IPS DF 4.7 (cell line): ENCODE measurements at regions not wholly inside any gene's neighbourhood (a gene's known extent, or its start where the extent isn't known, plus 50 kb on each side); places are given as distances from the start of the nearest gene placed in this dataset.

Experiments used
- DNase-seq: peaks from one replicate; pipeline ENCODE4 v3.0.0-alpha.2; 2013; ENCODE audit warnings: low spot score; ENCODE audit errors: extremely low read depth

GRCh38 chr21:38696579-38696978 is 109.2 kb upstream of the ETS2 start:
- DNase-seq = no peak

DNA sequence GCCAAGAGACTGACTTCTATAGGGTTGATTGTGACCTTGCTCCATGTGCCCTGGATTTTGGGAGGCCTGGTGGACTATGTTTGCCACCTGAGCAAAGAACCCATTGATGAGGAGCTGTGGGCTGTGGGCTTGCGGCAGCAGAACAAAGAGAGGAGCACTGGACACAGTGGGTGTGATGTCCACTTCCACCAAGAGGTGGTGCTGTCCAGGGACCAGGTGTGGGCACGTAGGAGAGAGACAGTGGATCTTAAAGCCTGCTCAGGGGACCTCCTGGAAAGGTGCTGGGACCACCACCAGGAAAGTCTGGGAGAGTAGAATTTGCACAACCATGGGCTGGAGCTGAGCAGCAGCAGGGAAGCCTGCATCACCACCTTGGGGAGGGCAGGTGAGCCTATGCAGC is 106.7 kb upstream of the ETS2 start:
- peak; percentile 16 for DNase-seq

DNA sequence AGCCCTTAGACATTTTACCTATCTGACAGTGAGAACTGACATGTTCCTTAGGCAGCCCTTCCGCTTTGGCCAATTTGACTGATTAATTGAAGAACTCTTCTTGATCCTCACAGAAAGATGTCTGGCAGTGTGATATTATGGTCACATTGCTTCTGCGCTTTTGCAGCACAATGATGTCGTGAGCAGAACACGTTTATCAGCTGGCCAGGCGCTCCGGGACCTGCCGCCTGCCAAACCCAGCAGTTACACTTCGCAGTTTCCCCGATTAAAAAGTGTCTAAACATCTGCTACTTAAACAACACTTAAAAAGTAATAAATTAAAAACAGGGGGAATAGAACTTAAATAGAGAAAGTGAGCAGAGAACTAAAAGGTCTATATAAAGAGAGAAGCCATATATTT is 103.5 kb upstream of the ETS2 start:
- no peak for DNase-seq

GRCh38 chr21:38709876-38710275 is 95.9 kb upstream of the ETS2 start:
- DNase-seq = no peak

DNA sequence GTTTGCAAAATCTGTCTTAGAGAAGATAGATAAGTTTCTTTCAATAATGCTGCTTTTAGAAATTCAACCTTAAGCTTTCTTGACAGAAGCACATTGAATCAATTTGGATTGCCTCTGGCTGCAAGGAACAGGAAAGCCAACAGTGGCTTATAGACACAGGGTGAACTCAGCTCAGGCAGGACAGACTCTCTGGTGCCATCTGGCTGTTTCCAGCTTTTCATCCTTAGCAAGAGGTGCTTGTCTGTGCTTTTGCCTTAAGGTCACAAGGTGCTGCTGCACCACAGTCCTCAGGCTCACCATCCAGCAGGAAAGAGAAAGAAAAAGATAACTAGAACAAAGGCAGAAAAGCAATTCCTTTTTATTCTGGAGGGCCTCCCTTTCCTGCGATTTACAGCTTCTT is 93.7 kb upstream of the ETS2 start:
- no peak for DNase-seq

DNA sequence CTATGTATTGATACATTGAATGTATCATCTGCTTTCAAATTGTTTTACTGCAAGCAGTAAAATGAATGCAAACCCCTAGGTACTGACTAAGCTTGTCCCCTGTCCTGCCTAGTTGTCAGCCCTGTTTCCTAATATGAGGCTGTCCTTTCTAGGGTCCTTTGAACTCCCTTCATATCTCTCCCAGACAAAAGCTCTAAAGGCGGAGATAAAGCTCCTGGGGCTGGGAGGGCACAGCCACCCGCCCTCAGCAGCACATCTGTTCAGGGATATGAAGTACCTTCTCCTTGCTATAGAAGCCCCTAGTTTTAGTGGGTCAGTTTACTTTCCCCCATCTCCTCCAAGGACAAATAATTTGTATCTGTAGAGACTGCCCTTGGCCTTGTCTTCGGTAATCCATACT is 93.1 kb upstream of the ETS2 start:
- no peak for DNase-seq

- no peak for DNase-seq
Measured at GRCh38 chr21:38714039-38714817, 91.5 kb upstream of the ETS2 start.

DNA sequence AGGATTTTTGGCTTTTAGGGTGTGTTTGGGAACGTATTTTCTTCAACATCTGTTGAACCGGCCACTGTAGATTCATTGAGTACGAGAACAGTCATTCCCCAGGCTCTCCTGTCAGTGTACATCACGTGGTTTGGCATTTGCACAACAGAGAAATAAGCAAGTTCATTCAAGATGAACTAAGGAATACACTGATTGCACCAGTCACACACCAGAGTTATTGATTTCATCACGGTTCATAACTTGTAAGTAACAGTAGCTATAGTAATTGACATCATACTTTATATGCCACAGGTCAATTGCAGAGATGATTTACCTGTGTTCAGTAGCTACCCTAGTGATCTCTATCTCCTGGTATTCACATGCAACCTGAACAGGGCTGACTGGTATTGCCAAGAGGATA is 90.7 kb upstream of the ETS2 start:
- no peak for DNase-seq

GRCh38 chr21:38716088-38716487 is 89.6 kb upstream of the ETS2 start:
- DNase-seq = no peak

DNA sequence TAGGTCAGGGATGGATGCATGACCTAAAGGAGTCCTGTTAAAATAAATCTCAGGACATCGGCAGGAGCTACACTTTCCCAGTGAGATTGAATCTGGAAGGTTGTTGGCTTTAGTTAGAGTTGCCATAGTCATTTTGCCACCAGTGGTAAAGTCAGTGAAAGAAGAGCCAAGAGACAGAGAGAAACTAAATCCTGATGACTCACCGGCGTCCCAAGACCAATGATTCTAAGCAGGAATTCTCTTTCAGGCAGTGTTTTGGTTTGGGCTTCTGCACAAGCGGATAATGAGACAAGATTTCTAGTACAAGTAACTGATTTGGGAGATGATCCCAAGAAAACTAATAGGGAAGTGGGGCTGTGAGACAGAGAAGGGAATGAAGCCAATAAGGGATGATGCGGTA is 88.8 kb upstream of the ETS2 start:
- no peak for DNase-seq

GRCh38 chr21:38718481-38718880 is 87.2 kb upstream of the ETS2 start:
- DNase-seq = no peak

DNA sequence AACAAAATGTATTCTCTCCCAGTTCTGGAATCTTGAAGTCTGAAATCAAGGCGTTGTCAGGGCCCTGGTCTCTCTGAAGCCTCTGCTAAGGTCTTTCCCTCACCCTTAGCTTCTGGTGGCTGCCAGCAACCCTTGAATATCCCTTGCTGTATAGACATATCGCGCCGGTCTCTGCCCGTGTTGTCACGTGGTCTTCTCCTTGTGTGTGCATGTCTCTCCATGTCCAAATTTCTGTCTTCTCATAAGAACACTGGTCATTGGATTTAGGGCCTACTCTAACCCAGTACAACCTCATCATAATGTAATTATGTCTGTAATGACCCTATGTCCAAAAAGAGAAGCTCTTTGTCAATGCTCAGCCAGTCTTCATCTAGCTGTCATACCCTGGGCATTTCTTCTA is 85.7 kb upstream of the ETS2 start:
- no peak for DNase-seq

GRCh38 chr21:38721055-38721454 is 84.7 kb upstream of the ETS2 start:
- no peak for DNase-seq

GRCh38 chr21:38721958-38722357 is 83.8 kb upstream of the ETS2 start:
- no peak for DNase-seq

DNA sequence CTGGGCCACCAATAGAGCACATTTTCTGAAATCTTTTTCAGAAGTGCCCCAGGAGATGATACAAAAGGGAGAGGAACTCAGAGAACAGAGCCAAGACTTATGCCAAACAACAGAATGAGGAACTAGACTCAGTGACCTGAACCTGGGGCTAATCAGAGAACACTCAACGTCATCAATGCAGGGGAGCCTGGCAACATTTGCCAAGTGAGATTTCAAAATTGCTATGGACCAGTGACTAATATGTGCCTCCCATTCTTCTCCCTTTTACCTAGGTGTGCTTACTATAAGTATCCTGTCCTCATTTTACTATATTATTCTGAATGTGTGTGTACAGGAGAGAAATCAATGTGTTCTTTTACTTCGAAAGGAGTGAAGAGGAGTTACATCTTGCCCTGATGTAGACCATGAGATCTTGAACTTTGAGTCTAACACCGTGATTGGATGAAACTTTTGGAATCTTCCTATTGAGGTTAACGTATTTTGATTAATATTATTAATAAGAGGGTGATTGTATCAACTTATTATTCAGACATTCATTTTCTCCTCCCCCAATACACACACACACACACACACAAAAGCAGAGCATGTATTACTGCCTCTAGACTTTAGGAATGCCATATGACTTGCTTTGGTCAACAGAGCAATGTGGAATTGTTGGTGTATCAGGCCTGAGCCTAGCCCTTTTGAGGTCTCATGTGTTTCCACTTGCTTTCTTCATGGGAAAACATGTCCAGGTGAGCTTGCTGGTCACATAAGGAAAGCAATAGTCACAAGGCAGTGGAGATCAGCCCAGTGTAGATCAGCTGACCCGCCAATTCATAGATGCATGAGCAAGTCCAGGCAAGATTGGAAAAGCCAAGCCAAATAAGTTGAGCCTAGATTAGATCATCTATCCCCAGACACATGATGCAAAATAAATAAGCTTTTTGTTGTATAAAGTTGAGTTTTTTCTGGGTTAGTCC is 80.3 kb upstream of the ETS2 start:
- no peak for DNase-seq

GRCh38 chr21:38726482-38726881 is 79.2 kb upstream of the ETS2 start:
- DNase-seq = no peak

DNA sequence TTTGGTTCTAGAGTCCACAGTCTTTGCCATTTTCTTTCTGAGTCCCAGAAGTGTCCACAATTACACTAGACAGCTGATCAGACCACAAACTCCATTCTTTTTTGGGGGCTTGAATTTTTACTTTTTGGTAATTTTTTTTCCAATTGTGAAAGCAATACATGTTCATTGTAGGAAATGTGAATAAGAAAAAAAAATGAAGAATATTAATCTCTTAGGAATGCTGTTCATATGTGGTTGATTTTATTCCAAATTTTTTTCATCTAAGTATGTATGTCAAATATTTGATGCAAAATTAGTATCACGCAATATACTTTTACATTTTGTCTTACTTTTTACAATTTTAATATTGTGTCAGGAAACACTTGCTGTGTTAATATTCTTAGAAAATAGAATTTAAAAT is 76.4 kb upstream of the ETS2 start:
- no peak for DNase-seq

- DNase-seq = no peak
Measured at GRCh38 chr21:38729754-38730379, 75.9 kb upstream of the ETS2 start.

DNA sequence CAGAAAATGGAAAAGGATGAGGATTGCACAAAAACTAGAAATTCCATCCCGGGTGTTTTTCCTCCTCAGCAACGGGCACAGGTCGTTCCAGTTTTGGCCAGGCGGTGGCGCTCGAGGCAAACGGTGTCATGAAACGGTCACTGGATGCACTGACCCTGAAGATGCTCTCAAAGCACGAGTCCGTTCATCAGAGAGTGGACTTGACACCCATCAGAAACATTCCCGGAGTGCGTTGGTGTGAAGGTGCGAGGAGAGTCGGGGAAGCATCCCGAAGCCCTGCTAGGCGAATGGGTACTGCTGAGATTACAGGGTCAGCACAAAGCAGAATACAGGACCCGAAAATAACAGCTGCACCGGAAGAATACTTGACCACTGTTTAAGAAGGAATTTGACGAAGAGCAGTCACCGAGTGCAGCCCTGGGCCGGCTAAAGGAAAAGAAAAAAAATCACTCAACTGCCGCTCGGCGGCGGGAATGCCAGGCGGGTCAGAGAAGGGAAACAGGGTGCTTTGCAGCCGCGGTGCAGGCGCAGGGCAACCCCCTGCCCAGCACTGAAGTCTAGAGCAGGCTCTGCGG is 71.7 kb upstream of the ETS2 start:
- DNase-seq = no peak

GRCh38 chr21:38734646-38735365 is 70.9 kb upstream of the ETS2 start:
- DNase-seq = no peak

DNA sequence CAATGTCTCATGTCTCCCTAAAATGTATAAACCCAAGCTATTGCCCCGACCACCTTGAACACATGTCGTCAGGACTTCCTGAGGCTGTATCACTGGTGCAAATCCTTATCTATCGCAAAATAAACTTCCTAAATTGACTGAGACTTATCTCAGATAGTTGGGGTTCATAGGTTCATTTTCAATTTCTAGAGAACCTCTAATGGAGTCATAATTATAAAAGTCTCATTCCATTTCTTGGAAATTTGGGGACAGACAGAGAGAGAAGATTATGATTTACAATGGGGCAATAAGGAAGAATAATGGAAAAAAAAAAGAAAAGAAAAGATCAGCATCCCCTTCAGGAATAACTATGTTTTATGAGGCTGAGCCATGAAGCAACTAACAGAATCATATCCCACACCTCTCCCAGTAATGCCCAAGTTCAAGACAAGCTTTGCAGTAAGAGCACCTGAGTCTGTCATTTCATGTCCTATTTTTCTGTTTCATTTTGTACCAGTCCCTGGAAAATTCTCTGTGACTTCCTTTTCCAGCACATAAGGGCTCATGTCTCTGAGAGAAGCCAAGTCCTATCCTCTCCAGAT is 70.0 kb upstream of the ETS2 start:
- no peak for DNase-seq
